Glomerular visceral epithelial cell (primary cell): ENCODE measurements at regions not wholly inside any gene's neighbourhood (a gene's known extent, or its start where the extent isn't known, plus 50 kb on each side); places are given as distances from the start of the nearest gene placed in this dataset.
"Not testable (repeated sequence)": the region's sequence is repeated elsewhere in the genome, so short reads cannot be mapped to it uniquely, and the experiment has no call there.

Source experiments
- DNase-seq: peaks from one replicate; pipeline ENCODE4 v3.0.0-alpha.2; 2016; ENCODE audit errors: extremely low spot score

DNA sequence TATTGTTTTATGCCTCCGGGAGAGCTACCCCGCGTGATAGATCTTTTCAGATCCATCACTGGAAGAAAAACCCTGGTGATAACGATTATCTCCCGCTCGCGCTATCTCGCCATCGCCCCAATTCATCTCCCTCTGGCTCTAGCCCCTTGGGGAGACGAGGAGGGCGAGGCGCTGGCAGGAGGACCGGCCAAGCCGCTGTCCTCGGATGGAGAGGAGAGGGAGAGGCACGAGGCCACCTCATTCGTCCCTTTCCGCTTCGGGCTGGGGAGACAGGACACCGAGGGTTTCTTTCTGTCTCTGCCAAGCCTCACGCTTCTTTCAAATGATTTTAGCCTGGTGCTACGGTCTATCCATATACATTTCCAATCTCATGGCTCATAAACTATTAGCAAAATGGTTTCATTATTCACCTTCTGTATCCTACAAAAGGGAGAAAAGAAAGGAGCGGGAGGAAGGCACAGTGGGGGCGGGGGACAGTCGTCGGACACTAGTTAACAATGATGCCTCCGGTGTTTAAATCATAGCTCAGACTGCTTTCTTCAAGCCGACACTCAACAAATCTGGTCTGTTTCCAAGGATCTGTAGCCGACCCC, 415.0 kb upstream of the ESRRG start:
- no peak for DNase-seq

DNA sequence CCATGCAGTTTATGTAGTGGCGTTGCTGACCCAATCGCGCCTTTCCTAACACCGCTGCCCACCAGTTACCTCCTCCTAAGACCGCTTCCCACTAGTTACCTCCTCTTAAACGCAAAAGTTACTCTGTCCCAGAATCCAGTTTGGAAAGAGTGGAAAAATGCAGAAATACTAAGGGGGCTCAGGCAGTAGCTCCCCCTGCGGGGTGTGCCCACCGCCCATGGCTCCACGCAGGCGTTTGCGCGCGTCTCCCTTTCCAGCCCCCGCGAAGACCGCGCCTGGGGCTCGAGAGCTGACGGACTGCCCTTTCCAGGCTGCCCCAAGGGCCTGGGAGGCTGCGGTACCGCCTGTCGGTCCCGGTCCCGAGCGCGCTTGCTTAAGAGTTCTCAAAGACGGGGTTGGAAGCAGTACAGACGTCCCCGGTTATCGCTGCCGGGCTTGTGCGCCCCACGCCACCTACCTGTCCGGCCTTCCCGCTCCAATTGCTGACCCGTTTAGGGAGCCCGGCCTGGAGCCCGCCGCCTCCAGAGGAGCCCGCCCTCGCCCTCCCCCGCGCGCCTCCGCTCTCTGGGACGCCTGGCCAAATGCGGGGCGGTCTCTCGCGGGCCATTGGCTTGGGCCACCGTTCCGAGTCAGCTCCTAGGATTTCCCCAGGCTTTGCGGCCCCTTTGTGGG, 414.1 kb upstream of the ESRRG start:
- no peak for DNase-seq

DNA sequence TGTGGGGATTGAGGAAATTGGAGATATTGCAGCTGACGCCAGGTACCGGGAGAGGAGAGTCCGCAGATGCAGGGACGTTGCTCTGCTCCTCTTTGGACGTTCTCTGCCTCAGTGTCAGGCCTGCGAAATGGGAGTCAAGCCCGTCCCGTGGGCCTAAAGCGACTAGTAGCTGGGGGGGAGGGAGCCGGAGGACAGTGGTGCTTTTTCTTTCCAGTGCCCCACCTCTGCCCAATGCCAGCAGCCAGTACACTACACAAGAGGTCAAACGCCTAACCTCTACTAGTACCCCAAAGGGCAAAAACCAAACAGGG, 413.6 kb upstream of the ESRRG start:
- no peak for DNase-seq

DNA sequence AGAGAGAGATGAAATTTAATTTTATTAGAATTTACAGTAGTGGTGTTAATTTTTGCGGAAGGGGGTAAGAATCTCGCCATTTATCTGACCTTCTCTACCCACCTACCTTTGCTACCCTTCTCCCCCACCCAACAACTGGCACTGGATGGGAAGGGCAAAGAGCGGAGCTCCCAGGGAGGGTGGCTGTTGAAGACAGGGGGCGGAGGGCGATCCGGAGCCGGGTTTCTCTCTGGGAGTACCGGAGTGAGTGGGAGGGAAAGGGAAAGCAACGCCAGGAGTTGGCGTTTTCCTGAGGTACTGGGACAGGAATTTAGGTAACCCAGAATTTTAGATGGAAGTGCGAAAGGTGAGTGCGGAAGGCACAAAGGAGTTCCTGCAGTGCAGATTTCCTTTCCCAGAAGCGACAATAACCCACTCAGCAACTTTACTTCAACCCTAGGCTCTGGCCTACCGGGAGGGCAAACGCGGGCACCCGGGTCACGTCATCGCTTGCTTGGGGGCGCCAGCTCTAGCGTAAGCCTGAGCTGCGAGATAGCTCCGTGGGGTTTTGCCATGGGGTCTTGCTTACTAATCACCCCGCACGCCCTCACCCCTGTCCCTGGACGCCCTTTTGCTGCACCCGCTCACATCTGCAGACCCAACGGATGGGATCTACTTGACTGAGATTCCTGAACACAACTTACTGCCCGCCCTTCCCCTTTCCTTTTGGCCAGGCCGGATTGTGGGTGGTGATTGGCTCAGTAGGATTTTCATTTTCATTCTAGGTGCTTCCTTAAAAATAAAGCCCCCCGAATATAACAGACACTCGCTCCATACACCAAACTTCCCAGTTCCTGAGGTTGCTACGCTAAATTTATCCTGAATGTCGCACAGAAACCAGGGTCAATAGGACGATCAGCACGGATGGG, 413.0 kb upstream of the ESRRG start:
- no peak for DNase-seq

DNA sequence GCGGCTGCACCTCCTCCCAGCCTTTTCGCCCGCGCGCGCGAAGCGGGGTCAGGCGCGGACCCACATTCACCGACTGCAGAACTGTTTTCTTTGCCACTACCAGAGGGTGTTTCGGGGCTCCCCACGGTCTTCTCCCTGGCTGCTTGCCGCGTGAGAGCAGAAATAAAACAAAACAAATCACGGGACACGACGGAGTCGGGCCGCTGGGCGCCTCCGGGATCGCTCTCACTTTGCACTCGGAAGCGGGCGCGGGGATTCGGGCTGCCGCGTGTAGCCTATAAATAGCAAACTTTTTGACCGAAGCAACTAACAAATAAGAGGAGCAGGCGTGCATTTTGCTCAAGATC, 412.3 kb upstream of the ESRRG start:
- peak; percentile 32 for DNase-seq

DNA sequence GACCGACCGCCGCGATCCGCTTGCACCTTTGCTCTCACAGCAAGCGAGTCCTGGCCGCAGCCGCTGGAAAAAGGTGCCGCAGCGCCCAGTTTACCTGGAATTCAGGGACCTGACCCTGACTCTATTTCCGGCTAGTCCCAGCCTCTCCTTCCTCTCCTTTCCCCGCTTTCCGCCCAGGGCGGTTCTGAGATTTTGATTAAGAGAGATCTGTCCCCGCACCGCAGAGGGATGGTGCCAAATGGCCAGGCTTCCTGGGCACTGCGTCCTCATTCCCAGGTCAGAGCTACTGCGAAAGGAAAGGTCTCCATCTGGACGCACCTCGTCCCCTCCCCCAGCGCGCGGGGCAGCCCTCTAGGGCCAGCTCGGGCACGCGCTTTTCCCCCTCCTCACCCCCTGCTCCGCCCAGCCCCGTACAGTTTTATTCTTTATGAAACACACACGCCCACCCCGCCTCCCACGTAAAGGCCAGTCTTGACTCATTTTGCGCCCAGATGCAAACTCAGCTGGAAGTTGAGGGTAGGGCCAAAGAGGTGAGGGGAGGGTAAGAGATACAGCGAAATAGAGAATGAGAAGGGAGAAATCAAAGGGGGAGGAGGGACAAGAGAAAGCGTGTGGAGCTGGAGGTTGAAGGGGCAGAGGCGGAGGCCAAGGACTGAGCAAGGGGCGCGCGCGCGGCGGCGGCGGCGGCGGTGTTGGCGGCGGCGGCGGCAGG, 411.8 kb upstream of the ESRRG start:
- peak; percentile 29 for DNase-seq

DNA sequence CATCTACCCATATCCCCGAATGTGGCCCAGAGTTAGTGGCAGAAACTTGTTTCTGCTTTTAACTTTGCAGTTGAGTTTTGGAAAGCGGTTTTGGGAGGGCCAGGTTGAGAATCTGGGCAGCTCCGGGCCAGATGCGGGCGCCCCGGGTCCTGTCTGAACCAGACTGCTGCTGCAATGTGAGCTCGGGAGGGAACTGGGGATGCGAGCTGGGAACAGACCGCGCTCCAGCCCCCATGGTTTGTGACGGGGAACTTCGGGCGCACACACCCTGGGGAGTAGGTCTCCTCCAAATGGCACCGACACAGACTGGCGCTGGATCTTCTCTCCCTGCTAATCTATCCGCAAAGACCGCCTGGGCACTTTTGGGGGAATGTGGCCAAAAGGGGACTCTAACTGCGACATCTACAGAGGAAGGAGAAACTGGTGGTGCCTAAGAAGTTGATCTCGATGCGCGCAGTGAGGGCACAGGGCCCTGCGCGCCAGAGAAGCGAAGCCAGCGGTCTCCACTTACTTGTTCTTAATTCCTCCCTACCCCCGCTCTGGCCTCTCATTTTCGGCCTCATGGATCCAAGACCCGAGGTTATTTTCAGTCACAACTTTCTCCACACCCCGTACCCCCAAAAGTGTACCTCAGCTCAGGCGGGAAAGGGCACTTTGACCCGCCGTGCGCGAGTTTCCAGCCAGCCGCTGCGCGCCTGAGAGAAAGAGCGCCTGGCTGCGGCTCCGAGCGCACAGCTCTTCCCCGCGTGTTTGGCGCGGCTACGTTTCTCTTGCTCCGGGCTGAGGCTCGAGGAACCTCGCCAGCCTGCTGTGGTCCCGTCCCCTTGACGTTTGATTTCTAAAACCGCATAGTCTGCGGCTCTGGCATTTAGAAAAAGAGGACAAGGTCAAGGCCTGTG, 411.0 kb upstream of the ESRRG start:
- DNase-seq, result peak; percentile 24

DNA sequence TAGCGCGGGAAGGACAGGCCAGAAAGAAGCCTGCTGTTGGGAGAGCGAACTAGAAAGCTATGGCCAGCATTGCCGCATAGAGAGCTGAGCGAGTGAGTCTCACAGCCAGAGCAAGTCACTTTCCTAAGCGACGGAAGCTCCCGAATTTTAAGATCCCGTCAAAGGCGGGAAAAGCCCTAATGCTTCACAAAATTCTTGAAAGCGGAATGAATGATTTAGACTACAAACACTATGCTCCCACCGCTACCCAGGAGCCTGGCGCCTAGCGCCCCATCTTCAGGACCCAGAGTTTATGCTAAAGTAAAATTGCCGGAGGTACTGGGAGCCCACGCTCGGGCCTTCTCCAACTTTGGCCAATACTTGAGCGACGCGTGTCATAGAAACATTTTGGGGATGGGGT, 409.9 kb upstream of the ESRRG start:
- DNase-seq, result no peak

DNA sequence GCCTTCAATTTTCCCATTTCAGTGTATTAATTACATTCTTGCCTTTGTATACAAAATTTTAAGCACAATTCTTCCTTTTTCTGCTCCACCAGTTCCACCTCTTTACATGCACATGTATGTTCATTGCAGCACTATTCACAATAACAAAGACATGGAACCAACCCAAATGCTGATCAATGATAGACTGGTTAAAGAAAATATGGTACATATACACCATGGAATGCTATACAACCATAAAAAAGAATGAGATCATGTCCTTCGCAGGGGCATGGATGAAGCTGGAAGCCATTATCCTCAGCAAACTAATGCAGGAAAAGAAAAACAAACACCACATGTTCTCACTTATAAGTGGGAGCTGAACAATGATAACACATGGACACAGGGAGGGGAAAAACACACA, 400.1 kb upstream of the ESRRG start:
- not testable (repeated sequence) for DNase-seq

DNA sequence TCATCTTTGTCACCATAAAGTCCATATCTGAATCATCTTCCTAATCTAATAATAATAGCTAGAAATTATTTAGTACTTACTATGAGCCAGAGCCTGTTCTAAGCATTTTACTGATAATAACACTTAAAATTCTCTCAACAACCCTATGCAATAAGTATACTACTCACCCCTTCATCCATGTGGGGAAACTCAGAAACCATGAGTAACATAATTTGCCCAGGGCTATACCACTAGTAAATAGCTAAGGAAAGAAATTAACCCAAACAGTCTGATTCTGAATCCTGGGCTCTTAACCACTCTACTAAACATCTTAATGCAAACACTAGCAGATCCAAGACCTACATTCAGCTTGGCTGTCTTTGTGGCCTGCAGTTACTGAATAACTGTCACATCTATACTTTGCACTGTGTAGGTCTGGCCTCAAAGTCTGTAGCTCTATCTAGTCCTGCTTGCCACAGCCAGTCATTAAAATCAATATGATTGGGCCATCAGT, 394.8 kb upstream of the ESRRG start:
- no peak for DNase-seq

DNA sequence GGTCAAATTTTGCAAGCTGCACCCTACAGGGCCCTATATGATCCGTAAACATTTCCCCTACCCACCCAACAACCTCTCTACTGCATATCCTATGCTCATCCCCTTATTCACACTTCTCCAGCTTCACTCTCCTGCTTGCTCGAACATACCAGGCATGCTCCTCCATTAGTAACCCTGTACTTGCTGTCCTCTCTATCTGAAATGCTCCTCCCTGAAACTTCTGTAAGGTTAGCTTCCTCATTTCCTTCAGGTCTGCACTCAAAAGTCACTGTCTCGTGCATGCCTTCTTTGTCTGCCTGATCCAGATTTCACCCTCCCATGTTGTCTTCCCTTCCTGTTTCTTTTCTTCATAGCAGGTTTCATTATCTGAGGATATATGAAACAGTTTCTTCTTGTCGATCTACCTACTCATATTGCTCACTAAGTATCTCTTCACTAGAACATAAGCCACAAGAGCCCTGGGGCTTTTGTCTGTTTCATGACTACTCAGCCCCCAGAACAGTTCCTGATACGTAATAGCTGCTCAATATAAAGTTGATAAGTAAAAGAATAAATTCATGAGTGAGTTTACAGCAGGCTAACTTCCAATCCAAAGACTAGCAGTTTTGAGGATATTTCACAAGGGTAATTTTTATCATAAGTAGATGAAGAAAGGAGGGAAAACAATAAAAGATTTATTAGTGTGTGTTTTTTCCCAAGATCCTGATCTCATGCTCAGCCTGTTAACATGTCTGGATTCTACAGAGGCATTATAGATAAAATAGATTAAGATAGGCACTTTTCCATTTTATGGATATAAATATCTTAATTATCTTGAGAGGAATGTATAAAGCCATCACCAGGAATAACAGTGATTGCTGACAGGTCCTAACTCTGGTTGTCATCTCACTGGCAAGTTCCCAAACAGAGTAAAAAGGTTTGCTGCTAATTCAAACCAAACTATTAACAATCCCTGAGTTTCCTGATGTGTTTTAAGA, 392.5 kb upstream of the ESRRG start:
- DNase-seq, result no peak

DNA sequence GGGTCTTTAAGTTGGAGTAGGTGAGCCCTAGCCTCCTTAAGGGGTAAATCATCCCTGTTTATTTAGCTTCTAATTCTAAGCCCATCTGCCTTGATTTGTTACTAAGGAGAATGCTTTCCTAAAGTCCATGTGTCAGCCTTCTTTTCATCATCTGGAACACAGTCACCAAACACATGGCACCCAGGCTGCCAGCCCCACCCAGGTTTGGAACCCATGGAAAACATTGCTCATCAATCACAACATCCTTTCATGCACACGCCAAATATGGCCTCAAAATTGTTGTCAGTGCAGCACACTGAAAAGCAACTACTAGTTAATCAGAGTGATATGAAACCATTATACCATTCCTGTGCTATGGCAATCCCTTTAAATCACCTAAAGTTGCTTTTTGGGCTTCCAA, 386.7 kb upstream of the ESRRG start:
- no peak for DNase-seq

DNA sequence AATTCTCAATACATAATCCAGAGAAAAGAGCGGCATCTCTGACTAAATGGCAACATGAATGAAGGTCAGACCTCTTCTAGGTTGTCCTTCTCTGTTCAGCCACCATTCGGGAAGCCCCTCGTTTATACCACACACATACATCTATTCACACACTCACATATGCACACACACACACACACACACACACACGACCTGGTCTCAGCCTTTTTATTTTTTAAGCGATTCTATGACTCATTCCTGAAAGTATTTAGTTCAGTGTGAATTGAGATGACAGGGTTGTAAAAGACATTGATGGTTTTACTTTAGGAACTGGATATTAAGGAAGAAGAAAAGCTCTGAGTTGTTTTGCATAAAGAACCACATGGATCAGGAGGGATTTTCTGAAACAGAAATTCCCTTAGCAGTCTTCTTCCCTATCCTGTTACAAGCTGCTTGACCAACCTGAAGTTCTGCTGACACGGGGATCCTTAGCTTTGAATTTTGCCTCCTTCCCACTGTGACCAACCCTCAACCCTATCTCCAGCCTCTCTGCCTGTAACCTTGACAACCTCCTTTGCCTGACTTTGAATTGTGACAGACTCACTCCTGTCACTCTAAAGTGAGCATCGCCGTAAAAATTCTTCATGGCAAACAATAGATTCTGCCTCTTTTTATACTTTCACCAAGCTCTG, 383.1 kb upstream of the ESRRG start:
- peak; percentile 46 for DNase-seq

DNA sequence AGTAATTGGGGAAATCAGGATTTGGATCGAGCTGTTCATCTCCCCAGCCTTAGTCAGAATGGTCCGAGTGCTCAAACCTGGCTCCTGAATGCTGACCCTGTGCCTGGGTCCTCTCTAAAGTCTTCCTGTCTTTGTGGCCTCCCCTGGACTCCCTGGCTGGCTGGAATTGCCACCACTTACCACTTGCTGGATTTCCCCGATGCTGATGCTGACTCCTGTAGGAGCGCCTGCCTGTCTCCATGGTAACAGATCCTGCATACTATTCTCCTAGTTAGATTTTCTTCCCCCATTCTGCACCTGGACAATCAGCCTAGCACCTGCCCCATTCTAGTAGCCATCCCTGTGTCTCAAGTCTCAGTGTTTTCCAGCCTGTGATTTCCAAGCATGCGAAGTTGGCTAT, 382.2 kb upstream of the ESRRG start:
- DNase-seq, result no peak

DNA sequence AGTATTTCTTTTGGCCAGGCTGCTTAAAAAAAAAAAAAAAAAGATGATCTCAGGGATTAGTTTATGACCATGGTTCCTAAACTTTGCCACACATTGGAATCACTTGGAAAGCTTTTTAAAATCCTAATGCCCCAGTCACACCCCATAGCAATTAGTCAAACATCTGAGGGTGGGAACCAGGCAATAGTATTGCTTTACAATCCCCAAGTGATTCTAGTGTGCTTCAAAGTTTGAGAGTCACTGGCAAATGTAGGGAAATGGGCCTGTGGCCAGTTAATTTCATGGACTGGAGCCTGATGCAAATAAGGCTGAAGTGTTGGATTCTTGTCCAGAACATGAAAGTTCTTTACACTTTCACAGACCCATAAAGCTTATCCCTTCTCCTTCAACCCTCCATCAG, 374.6 kb upstream of the ESRRG start:
- no peak for DNase-seq

DNA sequence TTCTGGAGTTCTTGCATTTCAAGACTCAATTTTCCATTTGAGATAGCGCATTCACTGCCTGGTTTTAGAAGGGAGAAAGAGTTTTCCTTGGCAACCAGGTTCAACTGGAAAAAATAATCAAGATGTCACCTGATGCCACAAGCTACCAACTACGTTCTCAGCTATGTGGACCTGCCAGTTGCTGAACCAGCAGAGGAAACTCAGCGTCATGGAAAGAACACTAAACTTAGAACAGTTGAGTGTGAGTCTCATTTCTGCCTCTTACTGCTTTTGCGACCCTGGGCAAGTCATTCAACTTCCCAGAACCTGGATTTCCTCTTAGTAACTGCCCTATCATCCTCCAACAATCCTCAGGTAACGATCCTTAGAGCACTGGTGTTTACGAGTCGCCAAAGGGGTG, 373.0 kb upstream of the ESRRG start:
- no peak for DNase-seq

DNA sequence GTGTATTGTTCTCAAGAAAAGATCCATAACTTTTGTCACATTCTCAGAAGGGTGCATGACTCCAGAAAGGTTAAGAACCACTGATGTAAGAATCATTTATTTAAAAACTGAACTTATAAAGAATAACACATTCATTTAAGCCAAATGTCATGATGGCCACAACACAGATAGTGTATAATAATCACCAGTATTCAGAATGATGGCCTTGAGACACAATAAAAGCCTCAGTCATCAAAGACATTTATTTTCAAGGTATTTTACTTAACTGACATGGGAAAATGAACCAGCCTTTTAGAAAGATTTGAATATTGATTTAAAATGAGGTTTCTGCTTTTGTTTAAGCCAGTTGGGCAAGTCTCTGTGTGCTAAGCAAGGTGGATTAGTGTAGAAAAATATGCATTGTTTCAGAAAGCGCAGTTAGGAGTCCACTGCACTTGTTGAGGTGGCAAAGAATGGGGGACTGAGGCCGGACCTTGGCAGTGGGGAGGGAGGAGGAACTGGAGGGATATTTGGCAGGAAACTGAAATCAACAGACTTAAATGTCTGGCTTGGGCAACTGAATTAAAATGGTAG, 371.9 kb upstream of the ESRRG start:
- no peak for DNase-seq

DNA sequence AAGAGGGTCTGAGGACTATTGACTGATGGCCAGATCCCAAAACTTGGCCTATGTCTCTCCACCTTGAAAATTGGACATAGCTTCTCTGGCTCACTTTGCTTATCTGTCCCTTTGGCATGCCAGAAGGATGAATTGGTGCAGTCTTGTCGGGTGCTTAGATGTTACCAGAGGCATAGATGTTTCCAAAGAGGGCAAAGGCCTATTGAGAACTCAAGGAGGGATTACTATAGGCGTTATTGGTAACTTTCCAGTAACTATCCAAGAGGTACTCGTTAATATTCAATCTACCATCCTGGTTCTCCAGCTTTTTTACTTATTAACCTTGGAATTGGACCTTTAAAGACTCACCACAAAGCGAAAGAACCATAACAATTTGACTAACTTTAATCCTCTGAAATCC, 368.3 kb upstream of the ESRRG start:
- DNase-seq, result peak; percentile 17
